SU-DHL-6 (cell line): ENCODE measurements at regions not wholly inside any gene's neighbourhood (a gene's known extent, or its start where the extent isn't known, plus 50 kb on each side); places are given as distances from the start of the nearest gene placed in this dataset.

Source experiments
- H2AFZ ChIP-seq: fragments of 200-600 bp; sonication (generic); 2 replicates; pipeline ENCODE4 v1.6.1; 2014; ENCODE audit warnings: low read depth, mild to moderate bottlenecking, moderate library complexity, mixed read lengths, antibody characterized with exemption, low read length; ENCODE audit not compliant: severe bottlenecking
- H3F3A ChIP-seq: fragments of 200-600 bp; shearing (Covaris generic); 2 replicates; pipeline ENCODE4 v1.6.0; 2016; ENCODE audit warnings: antibody characterized with exemption, mild to moderate bottlenecking; ENCODE audit not compliant: insufficient read depth
- H3K27ac ChIP-seq: fragments of 200-600 bp; sonication (generic); 2 replicates; pipeline ENCODE4 v1.5.1; 2016; ENCODE audit warnings: low read depth, mild to moderate bottlenecking, low read length, moderate library complexity, mixed read lengths
- H3K27me3 ChIP-seq: fragments of 200-600 bp; sonication (generic), shearing (Covaris generic); 2 replicates; pipeline ENCODE4 v1.6.0; 2014; ENCODE audit warnings: mild to moderate bottlenecking, low read length
- H3K36me3 ChIP-seq: fragments of 200-600 bp; sonication (generic); 2 replicates; pipeline ENCODE4 v1.6.1; 2014; ENCODE audit warnings: mild to moderate bottlenecking, low read length, mixed read lengths
- H3K4me2 ChIP-seq: fragments of 300-600, 200-600 bp; shearing (Covaris generic), sonication (generic); 2 replicates; pipeline ENCODE4 v1.6.0; 2014; ENCODE audit warnings: low read length, low read depth, mild to moderate bottlenecking; ENCODE audit not compliant: poor library complexity, severe bottlenecking
- H3K4me3 ChIP-seq: fragments of 200-600 bp; sonication (generic); 2 replicates; pipeline ENCODE4 v1.5.1; 2014; ENCODE audit warnings: antibody characterized with exemption, low read length, mild to moderate bottlenecking, mixed read lengths; ENCODE audit not compliant: insufficient read depth, poor library complexity, severe bottlenecking
- H3K79me2 ChIP-seq: fragments of 200-600 bp; sonication (generic); 2 replicates; pipeline ENCODE4 v1.6.1; 2014; ENCODE audit warnings: mild to moderate bottlenecking, low read length, moderate library complexity; ENCODE audit not compliant: insufficient read depth
- H3K9ac ChIP-seq: fragments of 200-600 bp; sonication (generic); 2 replicates; pipeline ENCODE4 v1.7.0; 2014; ENCODE audit warnings: mild to moderate bottlenecking, low read length
- H3K9me2 ChIP-seq: fragments of 200-600 bp; sonication (generic); replicated peaks from 2 replicates; pipeline ENCODE4 v1.6.1; 2014; ENCODE audit warnings: low read length; ENCODE audit not compliant: insufficient read depth
- H3K9me3 ChIP-seq: fragments of 200-600 bp; sonication (generic); 2 replicates; pipeline ENCODE4 v1.6.1; 2014; ENCODE audit warnings: low read length, mixed read lengths; ENCODE audit not compliant: insufficient read depth
- H4K20me1 ChIP-seq: fragments of 200-600 bp; sonication (generic); 2 replicates; pipeline ENCODE4 v1.6.1; 2014; ENCODE audit warnings: low read depth, mild to moderate bottlenecking, antibody characterized with exemption, low read length, moderate library complexity, mixed read lengths
- EZH2phosphoT487 ChIP-seq: fragments of 200-600 bp; sonication (generic), shearing (Covaris generic); conservative IDR thresholded peaks from 2 replicates; pipeline ENCODE4 v1.6.1; 2018; ENCODE audit warnings: mild to moderate bottlenecking, antibody characterized with exemption, low read length, moderate library complexity, mixed read lengths
- TF ChIP-seq, protein P1 (sequence below): fragments of 200-600 bp; sonication (generic); IDR thresholded peaks from one replicate; pipeline ENCODE4 v1.5.1; 2017; ENCODE audit warnings: antibody characterized with exemption, mild to moderate bottlenecking, low read length, moderate library complexity; ENCODE audit not compliant: insufficient read depth, poor library complexity, severe bottlenecking

GRCh38 chr16:86219655-86220445, 290.5 kb upstream of the FOXF1 start:
- H3K36me3 ChIP-seq, result no peaks in the 10 kb centered on the region
- no peak overlapping the region for H2AFZ ChIP-seq
- H3K9me2 ChIP-seq, result no peaks in the 10 kb centered on the region
- H3K27me3 ChIP-seq, result no peaks in the 10 kb centered on the region
- H3K9me3 ChIP-seq, result no peaks in the 10 kb centered on the region
- no peak overlapping the region for H3K4me3 ChIP-seq
- TF ChIP-seq, protein P1, sequence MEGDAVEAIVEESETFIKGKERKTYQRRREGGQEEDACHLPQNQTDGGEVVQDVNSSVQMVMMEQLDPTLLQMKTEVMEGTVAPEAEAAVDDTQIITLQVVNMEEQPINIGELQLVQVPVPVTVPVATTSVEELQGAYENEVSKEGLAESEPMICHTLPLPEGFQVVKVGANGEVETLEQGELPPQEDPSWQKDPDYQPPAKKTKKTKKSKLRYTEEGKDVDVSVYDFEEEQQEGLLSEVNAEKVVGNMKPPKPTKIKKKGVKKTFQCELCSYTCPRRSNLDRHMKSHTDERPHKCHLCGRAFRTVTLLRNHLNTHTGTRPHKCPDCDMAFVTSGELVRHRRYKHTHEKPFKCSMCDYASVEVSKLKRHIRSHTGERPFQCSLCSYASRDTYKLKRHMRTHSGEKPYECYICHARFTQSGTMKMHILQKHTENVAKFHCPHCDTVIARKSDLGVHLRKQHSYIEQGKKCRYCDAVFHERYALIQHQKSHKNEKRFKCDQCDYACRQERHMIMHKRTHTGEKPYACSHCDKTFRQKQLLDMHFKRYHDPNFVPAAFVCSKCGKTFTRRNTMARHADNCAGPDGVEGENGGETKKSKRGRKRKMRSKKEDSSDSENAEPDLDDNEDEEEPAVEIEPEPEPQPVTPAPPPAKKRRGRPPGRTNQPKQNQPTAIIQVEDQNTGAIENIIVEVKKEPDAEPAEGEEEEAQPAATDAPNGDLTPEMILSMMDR, result no peak
- TF ChIP-seq EZH2phosphoT487, result no peak
- H3K79me2 ChIP-seq, result no peaks in the 10 kb centered on the region
- H3K4me2 ChIP-seq, result no peak overlapping the region
- H4K20me1 ChIP-seq, result no peaks in the 10 kb centered on the region
- H3K27ac ChIP-seq, result no peak overlapping the region
- H3F3A ChIP-seq, result no peaks in the 10 kb centered on the region
- no peak overlapping the region for H3K9ac ChIP-seq

GRCh38 chr16:86220561-86220960, 289.8 kb upstream of the FOXF1 start:
- no peaks in the 10 kb centered on the region for H3K79me2 ChIP-seq
- no peak overlapping the region for H3K4me3 ChIP-seq
- no peak for TF ChIP-seq EZH2phosphoT487
- TF ChIP-seq, protein P1, result no peak
- H2AFZ ChIP-seq, result no peak overlapping the region
- no peak overlapping the region for H3K9ac ChIP-seq
- H3K9me2 ChIP-seq, result no peaks in the 10 kb centered on the region
- no peaks in the 10 kb centered on the region for H4K20me1 ChIP-seq
- H3K4me2 ChIP-seq, result no peak overlapping the region
- no peaks in the 10 kb centered on the region for H3K36me3 ChIP-seq
- H3F3A ChIP-seq, result no peaks in the 10 kb centered on the region
- H3K9me3 ChIP-seq, result no peaks in the 10 kb centered on the region
- no peak overlapping the region for H3K27ac ChIP-seq
- no peaks in the 10 kb centered on the region for H3K27me3 ChIP-seq

DNA sequence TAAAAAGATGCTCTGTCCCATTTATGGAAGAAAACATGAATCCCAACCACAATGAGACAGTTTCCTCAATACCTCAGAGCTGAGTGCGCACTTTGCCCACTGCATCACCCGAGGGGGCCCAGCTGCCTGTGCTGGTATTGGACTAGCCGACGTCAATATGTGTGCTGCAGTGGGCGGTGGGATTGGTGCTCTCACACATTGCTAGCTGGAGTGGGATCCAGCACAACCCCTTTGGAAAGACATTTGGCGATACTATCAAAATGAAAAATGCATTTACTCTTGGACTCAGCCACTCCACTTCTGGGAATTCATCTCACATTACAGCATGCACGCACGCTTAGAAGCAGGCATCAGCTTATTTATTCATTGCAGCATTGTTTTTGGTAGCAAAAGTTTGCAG, 289.2 kb upstream of the FOXF1 start:
- Histone ChIP-seq H3K9me3 (no peaks in the 10 kb centered on the region), H3F3A (no peaks in the 10 kb centered on the region), H4K20me1 (no peaks in the 10 kb centered on the region), H3K27ac (no peak overlapping the region), H3K4me3 (no peak overlapping the region), H3K9ac (no peak overlapping the region), H3K36me3 (no peaks in the 10 kb centered on the region), H2AFZ (no peak overlapping the region), H3K79me2 (no peaks in the 10 kb centered on the region), H3K4me2 (no peak overlapping the region), H3K27me3 (no peaks in the 10 kb centered on the region), H3K9me2 (no peaks in the 10 kb centered on the region)
- TF ChIP-seq, protein P1, result no peak
- TF ChIP-seq EZH2phosphoT487, result no peak
